ENCODE measurements at regions not wholly inside any gene's neighbourhood (a gene's known extent, or its start where the extent isn't known, plus 50 kb on each side); places are given as distances from the start of the nearest gene placed in this dataset.

- TF ChIP-seq CTCF (conservative IDR thresholded peaks at IDR 0.05; ENCODE audit: low read length) (no peak), EZH2phosphoT487 (IDR thresholded peaks at IDR 0.05; ENCODE audit: borderline replicate concordance, low read depth, low read length) (no peak)
Observed at GRCh38 chr18:77985526-77986281, 736.1 kb downstream of the GALR1 start.
